NCI-H2081 (cell line): ENCODE measurements at regions not wholly inside any gene's neighbourhood (a gene's known extent, or its start where the extent isn't known, plus 50 kb on each side); places are given as distances from the start of the nearest gene placed in this dataset.
"Not testable (repeated sequence)": the region's sequence is repeated elsewhere in the genome, so short reads cannot be mapped to it uniquely, and the experiment has no call there.

Experiments used
- DNase-seq, 2 experiments: peaks; one replicate each; lab custom pipeline; 2025; lab: John Stamatoyannopoulos, UW

DNA sequence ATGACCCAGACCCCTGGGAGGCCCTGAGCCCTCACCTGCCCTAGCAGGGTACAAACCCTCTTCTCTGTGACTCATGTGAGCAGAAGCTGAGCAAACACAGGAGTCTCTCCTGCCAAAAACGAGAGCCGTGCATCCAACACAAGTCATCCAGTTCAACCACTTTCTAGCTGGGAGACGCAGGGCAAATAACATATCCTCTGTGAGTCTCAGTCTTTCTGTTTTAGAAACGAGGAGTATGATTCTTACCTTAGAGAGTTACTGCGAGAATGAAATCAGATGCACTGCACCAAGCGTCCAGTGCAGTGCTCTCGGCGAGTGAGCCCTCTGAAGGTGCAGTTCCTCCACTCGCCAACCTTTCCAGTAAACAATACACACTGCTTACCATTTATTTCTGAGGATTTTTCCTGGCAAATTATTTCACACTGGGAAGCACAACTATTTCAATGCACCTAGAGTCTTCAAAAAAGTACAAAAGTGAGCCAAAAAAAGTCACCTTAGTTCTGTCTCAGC is 331.8 kb upstream of the MYT1L start:
- DNase-seq, result peak; percentile 51 to 75

DNA sequence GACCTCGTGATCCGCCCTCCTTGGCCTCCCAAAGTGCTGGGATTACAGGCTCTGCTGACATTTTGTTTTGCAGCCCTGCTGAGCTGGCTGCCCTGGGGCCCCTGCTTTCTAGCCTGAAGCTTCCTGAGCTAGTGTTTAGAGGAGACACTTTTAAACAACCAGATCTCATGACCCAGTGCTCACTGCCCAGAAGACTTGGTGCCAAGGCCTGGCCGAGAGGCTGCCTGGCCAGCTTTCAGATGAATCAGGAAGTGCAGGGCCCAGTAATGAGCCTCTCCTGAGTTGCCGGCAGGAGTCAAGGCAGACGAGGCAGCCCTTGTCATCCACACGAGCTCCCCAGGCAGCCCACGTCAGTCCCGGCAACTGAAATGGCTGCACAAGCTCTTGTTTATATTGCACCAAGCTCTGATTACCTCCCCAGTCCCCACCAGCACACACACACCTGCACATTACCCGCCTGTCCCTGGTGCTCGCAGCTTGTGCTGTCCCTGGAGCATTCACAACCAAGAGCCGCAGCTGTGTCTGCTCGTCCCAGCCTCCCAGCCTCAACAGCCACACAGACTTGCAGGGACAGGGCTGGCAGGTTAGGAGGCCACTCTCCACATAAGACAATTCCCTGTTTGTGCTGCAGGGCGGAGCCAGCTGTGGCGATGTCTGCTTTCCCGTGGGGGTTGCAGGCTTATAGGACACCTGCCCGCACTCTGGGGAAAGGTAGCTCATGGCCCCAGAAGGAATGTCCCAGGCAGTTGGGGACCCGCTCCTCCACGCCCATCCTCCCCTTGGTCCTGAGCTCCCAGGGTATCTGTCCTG is 331.2 kb upstream of the MYT1L start:
- DNase-seq, result peak; percentile 53 to 80

DNA sequence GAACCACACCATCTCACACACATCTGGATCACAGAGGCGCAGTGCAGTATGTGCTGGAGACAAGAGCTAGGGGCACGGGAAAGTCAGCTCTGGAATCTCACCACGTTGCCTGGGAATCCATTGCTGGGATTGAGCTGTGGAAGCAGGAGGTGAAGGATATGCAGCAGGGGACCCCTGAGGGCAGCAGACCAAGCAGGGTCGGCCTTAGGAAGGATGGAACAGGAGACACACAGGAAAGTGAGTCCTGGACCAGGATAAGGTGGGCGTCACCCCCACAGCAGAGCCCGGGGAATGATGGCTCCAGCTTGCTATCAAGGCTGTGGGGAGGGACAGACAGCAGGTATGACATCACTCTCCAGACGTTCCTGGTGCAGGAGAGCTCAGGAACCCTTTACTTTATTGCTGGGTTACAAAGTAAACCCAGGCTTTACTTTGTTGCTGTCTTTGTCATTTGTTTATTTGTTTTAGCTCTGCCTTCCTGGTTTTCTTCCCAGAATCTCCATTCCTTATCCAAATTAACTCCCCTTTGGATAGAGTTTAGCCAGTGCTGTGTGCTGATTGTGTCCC is 329.8 kb upstream of the MYT1L start:
- DNase-seq, result no peak

DNA sequence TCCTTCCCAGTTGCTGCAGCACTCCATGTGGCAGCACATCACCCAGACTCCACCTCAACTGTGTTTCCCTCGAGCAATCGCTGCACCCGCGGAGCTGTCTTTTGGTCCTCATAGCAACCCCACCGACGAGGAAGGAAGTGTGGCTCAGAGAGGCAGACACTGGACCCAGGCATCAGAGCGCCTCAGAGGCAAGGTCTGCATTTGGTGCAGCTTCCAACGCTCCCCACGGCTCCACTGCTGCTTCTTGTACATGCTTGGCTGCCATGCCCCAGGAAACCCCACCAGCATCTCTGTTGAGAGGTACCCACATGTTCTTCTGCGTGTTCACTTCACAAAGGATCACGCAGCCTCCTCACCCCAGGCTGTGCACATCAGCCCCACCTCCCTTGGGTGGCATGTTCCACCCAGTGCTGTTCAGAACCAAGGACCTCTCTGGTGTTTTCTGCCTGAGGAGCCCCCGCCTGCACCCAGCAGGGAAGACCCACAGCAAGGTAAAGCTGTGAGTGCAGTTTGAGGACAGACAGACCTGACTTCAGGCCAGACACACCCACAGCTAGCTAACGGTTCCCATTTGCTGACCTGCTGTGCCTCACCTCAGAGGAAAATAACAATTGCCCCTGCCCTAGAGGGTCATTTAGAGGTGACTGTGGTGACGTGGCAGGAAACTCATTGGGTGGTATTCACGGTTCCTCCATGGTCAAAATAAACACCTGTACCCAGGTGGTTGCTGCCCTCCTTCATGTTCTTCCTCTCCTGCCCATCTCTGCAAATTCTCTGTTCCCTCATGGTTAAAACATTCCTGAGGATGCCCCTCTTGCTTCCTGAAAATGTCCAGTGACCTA is 326.3 kb upstream of the MYT1L start:
- no peak for DNase-seq

DNA sequence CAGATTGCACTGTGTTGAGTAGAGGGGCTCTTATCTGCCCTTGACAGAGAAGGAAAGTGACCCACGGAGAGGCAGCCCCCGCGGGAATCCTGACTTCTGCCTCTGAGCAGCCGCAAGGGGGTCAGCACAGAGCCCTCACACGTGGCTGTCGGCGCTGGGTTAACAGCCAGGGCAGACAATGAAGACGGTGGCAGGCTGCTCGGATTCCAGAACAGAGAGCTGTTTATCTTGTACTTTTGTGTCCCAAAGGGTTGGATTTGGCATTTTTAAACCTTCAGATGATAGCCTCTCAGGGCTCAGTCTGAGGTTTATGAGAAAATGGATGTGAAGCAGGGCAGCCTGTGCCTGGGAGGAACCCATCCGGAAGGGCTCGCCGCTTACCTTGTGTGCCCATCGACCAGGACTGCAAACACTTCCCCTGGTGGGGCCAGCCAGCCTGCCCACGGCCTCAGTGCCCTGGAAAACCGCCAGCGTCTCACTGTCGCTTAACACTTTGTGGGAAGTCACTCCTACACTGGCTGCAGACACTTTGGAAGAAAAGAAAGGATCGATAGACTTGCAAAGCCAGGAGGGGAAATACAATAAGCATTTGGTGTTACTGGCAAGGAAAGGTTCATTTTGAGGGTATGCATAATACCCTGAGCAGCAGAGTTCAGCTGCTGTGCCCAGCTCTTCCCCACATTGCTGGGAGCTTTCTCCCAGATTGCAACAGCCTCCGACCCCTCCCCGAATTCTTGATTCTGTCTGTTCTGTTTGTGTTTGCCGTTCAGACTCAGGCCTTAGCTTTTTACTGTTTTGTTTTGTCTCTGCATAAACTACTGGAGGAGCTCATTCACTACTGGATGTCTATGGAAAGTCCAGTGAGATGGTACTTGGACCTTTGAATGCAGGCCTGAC is 325.3 kb upstream of the MYT1L start:
- DNase-seq, result no peak

DNA sequence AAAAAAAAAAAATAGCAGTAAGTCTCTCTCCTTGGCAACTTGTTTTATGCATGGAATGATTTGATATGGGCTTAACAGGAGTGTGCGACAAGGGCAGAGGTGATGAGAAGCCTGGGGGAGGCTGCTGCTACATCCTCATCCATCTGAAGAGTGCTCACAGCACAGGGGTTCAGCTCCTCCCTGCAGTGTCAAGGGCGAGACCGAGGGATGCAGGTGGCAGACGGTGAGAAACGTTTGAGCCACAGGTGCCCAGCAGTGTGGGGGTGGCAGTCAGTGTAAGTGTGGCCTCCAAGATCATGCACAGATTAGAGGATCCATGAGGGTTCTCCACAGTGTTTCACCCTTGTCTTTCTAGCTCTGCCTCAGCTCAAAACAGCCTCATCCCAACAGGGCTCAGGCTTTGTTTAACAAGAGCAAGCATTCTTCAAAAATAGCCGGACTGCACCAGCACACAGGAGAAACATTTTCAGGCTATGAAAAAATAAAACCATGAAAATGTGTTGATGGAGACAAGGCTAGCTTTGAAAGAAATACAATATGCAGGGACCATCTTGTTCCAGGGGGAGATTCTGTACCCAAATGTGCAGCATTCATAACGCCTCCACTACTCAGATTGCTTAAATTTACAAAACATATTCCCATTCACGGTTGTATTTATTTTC is 324.5 kb upstream of the MYT1L start:
- no peak for DNase-seq

DNA sequence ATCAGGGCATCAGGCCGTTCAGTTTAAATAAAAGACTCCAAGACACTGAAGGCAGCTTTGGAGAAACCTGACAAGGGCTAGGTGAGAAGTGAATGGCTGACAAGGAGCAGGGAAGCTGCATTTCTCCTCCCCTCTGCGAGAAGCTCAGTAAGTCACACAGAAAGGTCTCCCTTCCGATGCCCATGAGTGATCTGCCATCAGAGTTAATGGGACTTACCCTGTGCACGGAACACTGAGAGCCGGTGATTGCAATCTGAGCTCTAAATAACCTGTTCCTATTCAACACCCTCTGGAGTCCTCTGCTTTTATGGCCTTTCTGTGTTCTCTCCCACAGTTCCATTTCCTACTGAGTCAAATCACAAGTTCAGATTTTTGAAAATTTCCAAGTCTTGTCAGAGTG is 322.2 kb upstream of the MYT1L start:
- DNase-seq, result no peak

DNA sequence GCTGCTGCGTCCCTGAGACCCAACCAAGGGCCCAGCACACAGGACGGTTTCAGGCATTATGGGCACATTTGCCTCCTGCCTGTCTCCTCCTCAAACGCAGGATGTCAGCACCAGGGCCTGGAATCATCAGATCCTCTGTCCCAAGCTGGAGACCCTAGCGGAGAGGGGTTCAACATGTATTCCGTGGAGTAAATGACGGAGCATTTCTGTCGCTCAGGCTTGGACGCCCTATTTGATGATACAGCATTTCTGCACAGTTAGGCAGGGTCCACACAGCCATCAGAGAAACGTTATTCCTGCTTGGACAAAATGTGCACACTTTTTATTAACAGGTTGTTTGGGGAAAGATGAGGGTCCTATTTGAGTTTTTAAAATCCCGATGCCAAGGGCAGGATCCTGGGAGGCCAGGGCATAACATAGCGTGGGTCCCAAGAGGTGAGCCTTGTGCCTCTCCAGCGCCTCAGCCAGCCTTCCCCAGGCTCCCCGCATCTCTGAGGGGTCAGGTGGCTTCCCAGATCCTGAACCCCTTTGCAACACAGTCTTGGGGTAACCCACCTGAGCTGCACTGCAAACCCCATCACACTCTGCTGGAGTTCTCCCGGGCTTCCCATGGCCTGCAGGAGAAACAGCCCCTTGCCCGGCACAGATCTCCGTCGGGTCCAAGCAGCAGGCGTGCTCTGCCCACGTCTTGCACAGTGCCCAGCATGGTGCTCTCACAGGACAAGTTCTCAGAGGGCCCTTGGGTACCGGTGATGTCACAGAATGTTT is 319.7 kb upstream of the MYT1L start:
- DNase-seq, result no peak

DNA sequence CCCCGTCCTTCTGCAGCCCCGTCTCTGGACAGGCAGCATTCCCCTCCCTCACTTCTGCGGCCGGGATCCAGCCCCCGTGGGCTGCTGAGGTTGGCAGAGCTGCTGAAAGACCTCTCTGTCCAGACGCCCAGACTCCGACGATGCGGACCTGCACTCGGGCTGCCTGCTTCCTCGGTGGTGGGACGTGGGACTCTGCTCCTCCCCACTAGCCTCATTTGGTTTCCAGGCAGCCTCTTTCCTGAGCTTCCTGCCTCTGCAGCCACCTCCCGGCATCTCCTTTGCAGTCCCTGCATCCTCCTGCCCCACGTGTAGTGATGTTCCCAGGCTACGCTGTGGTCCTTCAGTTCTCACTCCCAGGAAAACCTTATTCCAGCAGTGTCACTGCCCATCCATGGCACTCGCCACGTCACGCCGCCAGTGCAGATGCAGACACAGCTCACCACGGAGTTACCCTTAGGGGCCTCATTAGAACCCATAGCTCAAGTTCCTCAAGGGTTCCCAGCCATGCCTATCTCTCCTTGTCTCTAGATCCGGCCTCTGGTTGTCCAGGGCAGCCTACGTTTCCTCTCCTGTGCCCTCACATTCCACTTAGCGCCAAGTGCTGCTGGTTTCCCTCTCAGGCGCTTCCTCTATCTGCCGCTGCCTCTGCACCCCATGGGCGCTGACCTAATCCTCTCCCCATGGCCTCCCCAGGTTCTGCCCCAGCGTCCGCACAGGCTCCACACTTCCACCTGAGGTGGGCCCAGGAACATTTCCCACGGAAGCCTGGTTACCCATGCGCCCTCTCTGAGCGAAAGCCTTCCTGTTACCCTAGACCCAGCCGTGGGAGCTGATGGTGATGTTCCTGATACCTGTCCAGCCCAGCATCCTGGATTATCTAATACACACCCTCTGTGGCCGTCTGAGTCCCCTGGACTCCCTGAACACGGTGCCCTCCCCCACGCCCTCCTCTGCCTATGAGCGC is 318.3 kb upstream of the MYT1L start:
- no peak for DNase-seq

DNA sequence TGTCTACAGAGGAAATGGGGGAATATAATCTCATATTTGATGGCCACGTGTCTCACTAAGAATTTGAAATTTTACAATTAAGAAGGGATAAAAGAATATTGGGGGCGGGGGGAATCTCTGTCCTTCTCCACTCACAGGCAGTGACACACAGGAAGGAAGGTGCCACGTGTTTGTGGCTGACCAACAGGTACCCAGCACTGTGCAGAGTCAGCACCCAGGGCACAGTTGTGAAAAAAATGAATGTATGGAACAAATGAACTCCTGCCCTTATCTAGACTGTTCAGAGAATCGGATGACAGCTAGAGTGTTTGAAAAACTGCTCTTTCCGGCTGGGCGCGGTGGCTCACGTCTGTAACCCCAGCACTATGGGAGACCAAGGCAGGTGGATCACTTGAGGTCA is 317.0 kb upstream of the MYT1L start:
- DNase-seq, result no peak

DNA sequence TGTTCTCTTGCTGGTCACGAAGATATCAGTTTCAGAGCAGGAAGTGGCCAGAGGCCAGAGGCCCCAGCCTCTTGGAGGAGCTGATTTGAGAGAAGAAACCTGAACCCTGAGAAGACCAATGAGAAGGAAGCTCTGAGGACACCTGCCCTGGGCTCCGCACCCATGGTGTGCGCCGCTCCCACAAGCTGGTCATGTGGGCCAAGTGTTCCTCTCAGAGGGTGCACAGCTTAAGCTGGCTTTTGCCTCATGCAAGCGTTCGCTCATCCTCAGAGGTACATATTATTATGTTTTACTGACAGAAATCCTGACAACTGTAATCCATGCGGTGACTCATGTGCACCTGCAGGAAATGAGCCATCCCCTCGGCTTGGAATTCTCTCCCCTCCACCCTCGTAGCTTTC is 316.1 kb upstream of the MYT1L start:
- no peak for DNase-seq

DNA sequence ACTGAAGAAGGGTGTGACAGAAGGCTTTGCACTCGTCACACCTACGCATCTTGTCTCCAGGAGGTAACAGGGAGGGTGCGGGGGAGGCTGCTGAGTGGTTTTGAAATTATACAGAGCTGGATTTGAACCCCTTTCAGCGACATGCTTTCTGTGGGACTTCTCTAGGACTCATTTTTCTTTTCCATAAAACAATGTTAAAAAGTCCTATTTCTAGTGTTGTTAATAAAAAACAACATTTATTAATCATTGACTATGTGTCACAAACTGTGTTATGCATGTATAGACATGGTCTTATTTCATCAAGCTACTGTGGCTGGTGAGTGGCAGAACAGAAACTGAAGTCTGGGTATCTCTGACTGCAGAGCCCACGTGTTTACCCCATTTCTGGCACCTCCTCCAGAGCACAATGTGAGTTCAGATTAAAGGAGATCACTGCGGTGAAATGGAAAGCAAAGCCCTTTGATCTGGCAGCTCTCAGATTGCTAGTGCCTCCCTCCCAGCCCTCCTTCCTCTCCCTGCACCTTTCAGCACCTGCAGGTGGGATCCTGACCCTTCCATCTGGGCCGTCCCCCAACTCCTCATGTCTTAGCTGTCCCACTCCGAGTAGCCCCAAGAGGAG is 315.5 kb upstream of the MYT1L start:
- DNase-seq, result no peak

DNA sequence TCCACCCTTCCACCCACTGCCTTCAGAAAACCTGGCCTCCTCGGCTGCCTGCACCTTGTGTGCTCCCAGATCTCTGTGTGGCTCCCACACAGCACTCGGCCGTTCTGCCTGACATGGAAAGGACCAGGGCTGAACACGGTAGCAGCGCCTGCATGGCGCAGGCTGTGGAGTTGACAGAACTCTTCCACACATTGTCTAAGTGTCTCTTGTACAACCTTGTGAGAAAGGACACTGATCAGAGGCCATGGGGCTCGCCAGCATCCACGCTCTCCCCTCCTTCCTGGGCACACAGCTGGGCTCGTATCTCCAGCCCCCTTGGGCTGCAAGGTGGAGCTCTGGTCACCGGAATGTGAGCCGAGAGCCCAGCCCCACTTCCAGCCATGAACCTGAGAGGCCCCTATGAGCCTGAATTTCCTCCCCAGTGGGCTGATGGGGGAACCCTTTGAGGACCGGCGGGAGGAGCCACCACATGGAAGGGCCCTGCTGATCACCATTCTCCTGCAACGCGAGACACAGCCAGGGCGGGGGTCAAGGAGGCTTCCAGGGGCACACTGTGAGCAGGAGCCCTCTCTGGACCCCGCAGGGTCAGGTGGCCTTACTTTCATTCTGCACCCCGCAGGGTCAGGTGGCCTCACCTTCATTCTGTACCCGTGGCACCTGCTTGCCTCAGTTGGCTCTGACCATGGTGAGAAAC is 314.2 kb upstream of the MYT1L start:
- DNase-seq, result no peak

DNA sequence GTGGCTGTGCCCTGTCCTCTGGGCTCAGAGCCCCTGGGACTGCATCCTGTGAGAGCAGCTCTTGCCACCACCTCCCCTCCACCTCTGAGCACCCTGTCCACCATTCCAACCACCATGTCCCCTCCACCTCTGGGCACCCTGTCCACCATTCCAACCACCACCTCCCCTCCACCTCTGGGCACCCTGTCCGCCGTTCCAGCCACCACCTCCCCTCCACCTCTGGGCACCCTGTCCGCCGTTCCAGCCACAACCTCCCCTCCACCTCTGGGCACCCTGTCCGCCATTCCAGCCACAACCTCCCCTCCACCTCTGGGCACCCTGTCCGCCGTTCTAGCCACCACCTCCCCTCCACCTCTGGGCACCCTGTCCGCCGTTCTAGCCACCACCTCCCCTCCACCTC is 313.7 kb upstream of the MYT1L start:
- not testable (repeated sequence) for DNase-seq

DNA sequence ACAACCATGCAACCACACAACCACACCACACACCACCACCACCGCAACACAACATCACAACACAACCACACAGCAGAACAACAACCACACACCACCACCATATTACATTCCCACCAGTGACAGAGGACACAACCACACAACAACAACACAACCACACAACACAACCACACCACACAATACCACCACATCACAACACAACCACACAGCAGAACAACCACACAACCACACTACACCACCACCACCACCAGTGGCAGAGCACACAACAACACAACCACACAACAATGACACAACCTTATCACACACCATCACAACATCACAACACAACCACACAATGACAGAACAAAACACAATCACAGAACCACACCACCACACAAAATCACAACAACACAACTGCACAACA is 313.0 kb upstream of the MYT1L start:
- DNase-seq, result no peak

DNA sequence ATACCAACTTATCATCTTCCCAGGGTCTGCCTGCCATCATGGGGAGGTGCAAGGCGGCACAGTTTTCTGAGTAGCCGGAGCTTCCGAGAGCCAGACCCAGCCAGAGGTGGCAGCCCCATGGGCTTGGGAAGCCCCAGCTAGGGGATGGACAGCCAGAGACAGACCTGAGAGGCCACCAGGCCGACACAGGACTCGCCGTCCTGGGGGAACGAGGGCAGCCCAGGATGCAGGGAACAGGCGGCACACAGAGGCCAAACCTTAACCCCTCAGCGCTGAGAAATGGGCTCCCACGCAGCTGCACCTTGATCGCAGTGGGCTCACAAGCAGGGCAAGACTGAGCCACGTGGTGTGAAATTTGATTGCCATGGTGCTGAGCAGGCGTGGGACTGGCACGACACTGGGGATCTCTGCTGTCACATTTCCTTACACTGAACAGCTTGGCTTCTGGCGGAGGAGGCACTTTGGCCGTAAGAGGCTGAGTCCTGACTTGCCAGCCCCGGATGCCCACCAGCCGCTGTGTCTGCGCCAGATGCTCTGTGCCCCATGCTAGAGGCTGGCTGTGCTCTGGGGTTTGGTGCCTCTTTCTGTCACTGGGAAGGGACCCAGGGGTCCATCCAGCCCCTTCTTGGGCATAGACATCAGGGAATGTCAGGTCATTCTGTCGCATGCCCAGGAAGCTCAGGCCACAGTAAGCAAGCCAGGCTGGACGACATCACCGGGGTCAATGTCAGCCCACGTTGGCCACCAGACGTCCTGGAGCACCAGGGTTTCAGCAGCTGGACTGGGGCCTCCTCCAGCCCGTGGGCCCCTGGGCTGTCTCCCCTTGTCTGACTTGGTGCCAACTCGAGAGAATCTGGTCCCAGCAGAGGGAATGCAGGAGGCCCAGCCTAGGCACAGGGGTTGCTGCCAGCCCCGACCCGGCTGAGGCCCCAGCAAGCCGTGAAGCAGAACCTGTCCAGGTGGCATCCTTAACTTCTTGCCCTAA is 312.1 kb upstream of the MYT1L start:
- no peak for DNase-seq
